ENCODE measurements at regions not wholly inside any gene's neighbourhood (a gene's known extent, or its start where the extent isn't known, plus 50 kb on each side); places are given as distances from the start of the nearest gene placed in this dataset.

DNA sequence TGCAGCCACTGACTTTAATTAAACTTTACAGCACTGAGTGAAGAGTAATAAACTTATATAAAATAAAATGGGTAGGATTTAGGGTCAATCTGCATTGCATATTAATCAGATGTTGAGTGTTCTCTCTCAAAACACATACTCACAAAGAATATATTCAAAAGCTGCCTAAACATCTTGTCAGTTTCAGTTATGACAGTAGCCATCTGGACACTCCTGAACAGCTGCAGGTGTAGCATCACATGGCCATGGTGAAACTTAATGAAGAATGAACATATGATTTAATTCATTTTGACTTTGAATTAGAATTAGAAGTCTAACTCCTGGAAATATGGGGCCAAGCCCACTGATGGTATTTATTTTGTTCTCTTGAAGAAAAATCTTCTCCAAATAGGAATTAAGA is 684.3 kb upstream of the RAG2 start:
- no peak for TF ChIP-seq EZH2 (IDR thresholded peaks at IDR 0.05; ENCODE audit: insufficient read depth, low read length)
- TF ChIP-seq, protein P1, sequence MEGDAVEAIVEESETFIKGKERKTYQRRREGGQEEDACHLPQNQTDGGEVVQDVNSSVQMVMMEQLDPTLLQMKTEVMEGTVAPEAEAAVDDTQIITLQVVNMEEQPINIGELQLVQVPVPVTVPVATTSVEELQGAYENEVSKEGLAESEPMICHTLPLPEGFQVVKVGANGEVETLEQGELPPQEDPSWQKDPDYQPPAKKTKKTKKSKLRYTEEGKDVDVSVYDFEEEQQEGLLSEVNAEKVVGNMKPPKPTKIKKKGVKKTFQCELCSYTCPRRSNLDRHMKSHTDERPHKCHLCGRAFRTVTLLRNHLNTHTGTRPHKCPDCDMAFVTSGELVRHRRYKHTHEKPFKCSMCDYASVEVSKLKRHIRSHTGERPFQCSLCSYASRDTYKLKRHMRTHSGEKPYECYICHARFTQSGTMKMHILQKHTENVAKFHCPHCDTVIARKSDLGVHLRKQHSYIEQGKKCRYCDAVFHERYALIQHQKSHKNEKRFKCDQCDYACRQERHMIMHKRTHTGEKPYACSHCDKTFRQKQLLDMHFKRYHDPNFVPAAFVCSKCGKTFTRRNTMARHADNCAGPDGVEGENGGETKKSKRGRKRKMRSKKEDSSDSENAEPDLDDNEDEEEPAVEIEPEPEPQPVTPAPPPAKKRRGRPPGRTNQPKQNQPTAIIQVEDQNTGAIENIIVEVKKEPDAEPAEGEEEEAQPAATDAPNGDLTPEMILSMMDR (IDR thresholded peaks at IDR 0.05; ENCODE audit: insufficient read depth, low read depth, low read length) = no peak
